GM10248 (cell line): ENCODE measurements at regions not wholly inside any gene's neighbourhood (a gene's known extent, or its start where the extent isn't known, plus 50 kb on each side); places are given as distances from the start of the nearest gene placed in this dataset.

Experiments used
- CTCF ChIA-PET: fragments of 300-600 bp; sonication (Branson Sonifier 250); formaldehyde crosslinking; extraction: SDS; loops from one replicate; lab custom pipeline; 2021; ENCODE audit warnings: antibody characterized with exemption; lab: Yijun Ruan, JAX
- POLR2A ChIA-PET: fragments of 350-650 bp; sonication (Branson Sonifier 250); formaldehyde crosslinking; extraction: SDS; loops from one replicate; lab custom pipeline; 2020; ENCODE audit warnings: antibody characterized with exemption; lab: Yijun Ruan, JAX
- DNase-seq: peaks from one replicate; pipeline ENCODE4 v3.0.0; 2012; ENCODE audit errors: extremely low spot score
- CTCF ChIP-seq: IDR thresholded peaks from 2 replicates; pipeline ENCODE4 v1.5.1; 2012; ENCODE audit warnings: mild to moderate bottlenecking, low read depth; ENCODE audit errors: extremely low read depth, missing control alignments, control extremely low read depth

GRCh38 chr2:48209214-48209885 is 105.1 kb upstream of the FOXN2 start:
- CTCF ChIA-PET: interaction anchor here (0.8 to 3.1 kb wide), 2 partner anchors 8 to 11 kb away, joined by 4 to 11 read pairs; no protein-coding TSS in a partner anchor
- DNase-seq: no peak
- POLR2A ChIA-PET: no interaction called here
- no peak for TF ChIP-seq CTCF

- POLR2A ChIA-PET: no interaction called here
- no peak for TF ChIP-seq CTCF
- DNase-seq: no peak
- CTCF ChIA-PET: interaction anchor here (3.1 kb wide), 1 partner anchor 9 kb away, joined by 11 read pairs; no protein-coding TSS in a partner anchor
Measured at GRCh38 chr2:48210189-48210588, 104.3 kb upstream of the FOXN2 start.

GRCh38 chr2:48213646-48214045 is 100.8 kb upstream of the FOXN2 start:
- TF ChIP-seq CTCF: no peak
- ChIA-PET CTCF (interaction anchor here (0.9 to 1.4 kb wide), 4 partner anchors 9 to 21 kb away, joined by 3 to 5 read pairs (median 4); no protein-coding TSS in a partner anchor), POLR2A (no interaction called here)
- DNase-seq: no peak

GRCh38 chr2:48218169-48218568 is 96.3 kb upstream of the FOXN2 start:
- no peak for DNase-seq
- POLR2A ChIA-PET: no interaction called here
- CTCF ChIA-PET: interaction anchor here (1.2 kb wide), 2 partner anchors 10 to 29 kb away, joined by 4 read pairs; no protein-coding TSS in a partner anchor

GRCh38 chr2:48219234-48219554 is 95.3 kb upstream of the FOXN2 start:
- TF ChIP-seq CTCF: no peak
- DNase-seq: no peak
- ChIA-PET CTCF (interaction anchor here (1.2 to 1.4 kb wide), 2 partner anchors 16 to 28 kb away, joined by 3 to 4 read pairs; no protein-coding TSS in a partner anchor), POLR2A (no interaction called here)

More at GRCh38 chr2:48218169-48218568, 96.3 kb upstream of the FOXN2 start:
- TF ChIP-seq CTCF: no peak

- DNase-seq: no peak
- POLR2A ChIA-PET: no interaction called here
- TF ChIP-seq CTCF: no peak
- CTCF ChIA-PET: interaction anchor here (1.2 to 1.4 kb wide), 2 partner anchors 11 to 15 kb away, joined by 3 read pairs; no protein-coding TSS in a partner anchor
Measured at GRCh38 chr2:48219555-48220436, 94.7 kb upstream of the FOXN2 start.
